ENCODE measurements at regions not wholly inside any gene's neighbourhood (a gene's known extent, or its start where the extent isn't known, plus 50 kb on each side); places are given as distances from the start of the nearest gene placed in this dataset.

DNA sequence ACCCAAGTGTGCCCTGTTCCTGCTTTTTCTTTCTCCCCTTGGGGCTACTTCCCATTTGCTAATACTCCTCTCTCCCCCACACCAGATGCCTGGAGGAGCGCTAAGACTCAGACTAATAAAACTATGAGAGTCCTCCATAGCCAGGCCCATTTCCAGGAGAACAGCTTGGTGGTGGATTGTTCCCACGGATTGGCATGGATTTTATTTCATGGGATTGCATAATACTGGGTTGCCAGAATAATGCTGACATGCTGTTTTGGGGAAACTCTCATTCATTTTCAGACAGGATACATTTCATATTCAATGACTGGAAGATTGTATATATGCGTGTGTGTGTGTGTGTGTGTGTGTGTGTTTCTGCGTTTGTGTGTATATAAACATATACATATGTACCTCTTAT, 447.5 kb upstream of the PITX2 start:
- Histone ChIP-seq H3K4me3 (no peak overlapping the region), H3K36me3 (ENCODE audit: control insufficient read depth in 2 of 2, insufficient read depth in 2 of 2, low read length in 1 of 2) (no peaks in the 10 kb centered on the region), H3K4me1 (ENCODE audit: control insufficient read depth, insufficient read depth, low read length) (no peaks in the 10 kb centered on the region), H3K27me3 (replicated peaks in 1 of 2; ENCODE audit: control insufficient read depth in 2 of 2, insufficient read depth in 2 of 2, low read length in 1 of 2) (no peaks in the 10 kb centered on the region), H3K9me3 (replicated peaks; ENCODE audit: control insufficient read depth, insufficient read depth, low read length) (no peaks in the 10 kb centered on the region), H3K9ac (ENCODE audit: control insufficient read depth, insufficient read depth, low read length) (no peak overlapping the region), H2AFZ (ENCODE audit: control insufficient read depth, low read depth, low read length) (no peak overlapping the region), H3K27ac (ENCODE audit: control insufficient read depth, insufficient read depth) (no peak overlapping the region), H4K20me1 (ENCODE audit: control insufficient read depth, insufficient read depth) (no peaks in the 10 kb centered on the region), H3K4me2 (ENCODE audit: control insufficient read depth, insufficient read depth) (no peak overlapping the region), H3K79me2 (ENCODE audit: control insufficient read depth, insufficient read depth, low read length) (no peaks in the 10 kb centered on the region)
- ChIA-PET RAD21 (ENCODE audit: unreplicated experiment) (no interaction called here), CTCF (no interaction called here), POLR2A (no interaction called here), SMC1A (ENCODE audit: uncharacterized antibody, unreplicated experiment) (no interaction called here)
- 40% methylated on average over 4 of the region's 4 CpGs for WGBS (ENCODE audit: insufficient coverage, insufficient replicate concordance, low lambda C conversion rate, missing lambda C conversion rate)
- in situ Hi-C loops (cut with MboI) (no loop called here), intact Hi-C loops (cut with micrococcal nuclease; ENCODE audit: unreplicated experiment) (no loop called here)
- BruUV-seq (replicated peaks) = no TSS peak
- DNase-seq (ENCODE audit: low read depth, low spot score) = no peak
- ATAC-seq = no peak
- TF ChIP-seq, protein P1, sequence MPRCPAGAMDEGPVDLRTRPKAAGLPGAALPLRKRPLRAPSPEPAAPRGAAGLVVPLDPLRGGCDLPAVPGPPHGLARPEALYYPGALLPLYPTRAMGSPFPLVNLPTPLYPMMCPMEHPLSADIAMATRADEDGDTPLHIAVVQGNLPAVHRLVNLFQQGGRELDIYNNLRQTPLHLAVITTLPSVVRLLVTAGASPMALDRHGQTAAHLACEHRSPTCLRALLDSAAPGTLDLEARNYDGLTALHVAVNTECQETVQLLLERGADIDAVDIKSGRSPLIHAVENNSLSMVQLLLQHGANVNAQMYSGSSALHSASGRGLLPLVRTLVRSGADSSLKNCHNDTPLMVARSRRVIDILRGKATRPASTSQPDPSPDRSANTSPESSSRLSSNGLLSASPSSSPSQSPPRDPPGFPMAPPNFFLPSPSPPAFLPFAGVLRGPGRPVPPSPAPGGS (IDR thresholded peaks at IDR 0.05; ENCODE audit: borderline replicate concordance, insufficient read depth, low read depth, low read length, poor library complexity, severe bottlenecking) = no peak
- TF ChIP-seq, protein P2, sequence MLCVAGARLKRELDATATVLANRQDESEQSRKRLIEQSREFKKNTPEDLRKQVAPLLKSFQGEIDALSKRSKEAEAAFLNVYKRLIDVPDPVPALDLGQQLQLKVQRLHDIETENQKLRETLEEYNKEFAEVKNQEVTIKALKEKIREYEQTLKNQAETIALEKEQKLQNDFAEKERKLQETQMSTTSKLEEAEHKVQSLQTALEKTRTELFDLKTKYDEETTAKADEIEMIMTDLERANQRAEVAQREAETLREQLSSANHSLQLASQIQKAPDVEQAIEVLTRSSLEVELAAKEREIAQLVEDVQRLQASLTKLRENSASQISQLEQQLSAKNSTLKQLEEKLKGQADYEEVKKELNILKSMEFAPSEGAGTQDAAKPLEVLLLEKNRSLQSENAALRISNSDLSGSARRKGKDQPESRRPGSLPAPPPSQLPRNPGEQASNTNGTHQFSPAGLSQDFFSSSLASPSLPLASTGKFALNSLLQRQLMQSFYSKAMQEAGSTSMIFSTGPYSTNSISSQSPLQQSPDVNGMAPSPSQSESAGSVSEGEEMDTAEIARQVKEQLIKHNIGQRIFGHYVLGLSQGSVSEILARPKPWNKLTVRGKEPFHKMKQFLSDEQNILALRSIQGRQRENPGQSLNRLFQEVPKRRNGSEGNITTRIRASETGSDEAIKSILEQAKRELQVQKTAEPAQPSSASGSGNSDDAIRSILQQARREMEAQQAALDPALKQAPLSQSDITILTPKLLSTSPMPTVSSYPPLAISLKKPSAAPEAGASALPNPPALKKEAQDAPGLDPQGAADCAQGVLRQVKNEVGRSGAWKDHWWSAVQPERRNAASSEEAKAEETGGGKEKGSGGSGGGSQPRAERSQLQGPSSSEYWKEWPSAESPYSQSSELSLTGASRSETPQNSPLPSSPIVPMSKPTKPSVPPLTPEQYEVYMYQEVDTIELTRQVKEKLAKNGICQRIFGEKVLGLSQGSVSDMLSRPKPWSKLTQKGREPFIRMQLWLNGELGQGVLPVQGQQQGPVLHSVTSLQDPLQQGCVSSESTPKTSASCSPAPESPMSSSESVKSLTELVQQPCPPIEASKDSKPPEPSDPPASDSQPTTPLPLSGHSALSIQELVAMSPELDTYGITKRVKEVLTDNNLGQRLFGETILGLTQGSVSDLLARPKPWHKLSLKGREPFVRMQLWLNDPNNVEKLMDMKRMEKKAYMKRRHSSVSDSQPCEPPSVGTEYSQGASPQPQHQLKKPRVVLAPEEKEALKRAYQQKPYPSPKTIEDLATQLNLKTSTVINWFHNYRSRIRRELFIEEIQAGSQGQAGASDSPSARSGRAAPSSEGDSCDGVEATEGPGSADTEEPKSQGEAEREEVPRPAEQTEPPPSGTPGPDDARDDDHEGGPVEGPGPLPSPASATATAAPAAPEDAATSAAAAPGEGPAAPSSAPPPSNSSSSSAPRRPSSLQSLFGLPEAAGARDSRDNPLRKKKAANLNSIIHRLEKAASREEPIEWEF (IDR thresholded peaks at IDR 0.05; ENCODE audit: insufficient replicate concordance, low read depth, low read length) = no peak
- TF ChIP-seq NRF1 (conservative IDR thresholded peaks at IDR 0.05; ENCODE audit: low read depth, low read length) (no peak), EED (IDR thresholded peaks at IDR 0.05; ENCODE audit: low read depth) (no peak), LARP7 (IDR thresholded peaks at IDR 0.05) (no peak), RCOR1 (conservative IDR thresholded peaks at IDR 0.05; ENCODE audit: low read depth, low read length) (no peak), SUPT20H (IDR thresholded peaks at IDR 0.05; ENCODE audit: borderline replicate concordance, control insufficient read depth, low read depth, low read length) (no peak)
- TF ChIP-seq, protein P3, sequence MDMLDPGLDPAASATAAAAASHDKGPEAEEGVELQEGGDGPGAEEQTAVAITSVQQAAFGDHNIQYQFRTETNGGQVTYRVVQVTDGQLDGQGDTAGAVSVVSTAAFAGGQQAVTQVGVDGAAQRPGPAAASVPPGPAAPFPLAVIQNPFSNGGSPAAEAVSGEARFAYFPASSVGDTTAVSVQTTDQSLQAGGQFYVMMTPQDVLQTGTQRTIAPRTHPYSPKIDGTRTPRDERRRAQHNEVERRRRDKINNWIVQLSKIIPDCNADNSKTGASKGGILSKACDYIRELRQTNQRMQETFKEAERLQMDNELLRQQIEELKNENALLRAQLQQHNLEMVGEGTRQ (IDR thresholded peaks at IDR 0.05; ENCODE audit: borderline replicate concordance, low read depth, low read length) = no peak
- no peak for FAIRE-seq
